ENCODE measurements at regions not wholly inside any gene's neighbourhood (a gene's known extent, or its start where the extent isn't known, plus 50 kb on each side); places are given as distances from the start of the nearest gene placed in this dataset.

DNA sequence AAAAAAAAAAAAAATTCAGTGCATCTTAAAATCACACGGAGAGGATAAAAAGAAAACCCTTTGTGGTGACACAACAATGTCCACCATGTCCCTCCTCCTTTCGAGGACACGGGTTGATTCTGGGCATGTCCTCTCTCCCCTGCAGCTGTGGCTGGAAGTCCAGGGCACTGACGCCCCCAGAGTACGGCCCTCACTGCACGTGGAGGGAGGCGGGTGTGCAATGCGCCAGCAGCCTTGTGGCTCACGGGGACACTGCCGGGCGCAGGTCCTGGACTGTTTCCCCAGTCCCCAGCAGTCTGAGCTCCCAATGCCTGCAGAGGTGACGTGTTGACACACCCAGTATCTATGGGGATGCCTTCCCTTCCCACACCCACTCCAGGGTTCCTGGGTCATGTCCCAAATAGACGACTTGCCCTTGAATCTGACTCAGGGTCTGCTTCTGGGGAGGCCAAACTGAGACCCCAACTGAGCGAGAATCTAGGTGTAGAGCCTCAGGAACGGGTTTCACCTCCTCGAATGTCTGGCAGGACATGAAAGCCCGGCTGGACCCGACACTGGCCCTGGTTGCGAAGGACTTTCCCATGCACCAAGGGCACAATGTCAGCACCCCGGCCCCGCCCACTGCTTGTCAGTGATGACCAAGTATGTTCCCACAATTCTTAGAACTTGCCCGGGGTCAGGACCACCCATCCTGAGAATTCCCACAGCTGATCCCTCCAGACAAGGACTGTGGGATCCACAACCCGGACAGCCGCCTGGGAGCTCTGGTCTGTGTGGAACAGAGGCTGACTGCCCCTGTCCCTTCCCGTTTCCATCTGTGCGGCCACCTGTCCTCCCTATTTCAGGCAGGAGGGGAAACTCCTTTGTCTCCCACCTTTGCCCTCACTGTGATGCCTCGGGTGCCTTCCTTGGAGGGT lies 425.1 kb upstream of the SULF2 start:
- Histone ChIP-seq H3K27me3 (no peaks in the 10 kb centered on the region), H3K36me3 (no peaks in the 10 kb centered on the region), H3K4me1 (no peaks in the 10 kb centered on the region), H3K4me3 (no peak overlapping the region), H3K27ac (no peak overlapping the region), H3K9me3 (no peaks in the 10 kb centered on the region)
- DNase-seq (ENCODE audit: low spot score in 2 of 2), result no peak
- TF ChIP-seq CTCF (IDR thresholded peaks at IDR 0.05), result no peak
- intact Hi-C loops (cut with DNase I), result no loop called here

- intact Hi-C loops (cut with DNase I), result no loop called here
- Histone ChIP-seq H3K27ac (no peak overlapping the region), H3K4me3 (no peak overlapping the region), H3K4me1 (no peaks in the 10 kb centered on the region), H3K27me3 (no peaks in the 10 kb centered on the region), H3K9me3 (no peaks in the 10 kb centered on the region), H3K36me3 (no peaks in the 10 kb centered on the region)
- DNase-seq (ENCODE audit: low spot score in 2 of 2), result no peak
- no peak for TF ChIP-seq CTCF (IDR thresholded peaks at IDR 0.05)
These were observed 423.8 kb upstream of the SULF2 start for GRCh38 chr20:48209102-48209501.

GRCh38 chr20:48208176-48208575 lies 422.9 kb upstream of the SULF2 start:
- no peaks in the 10 kb centered on the region for H3K4me1 ChIP-seq
- H3K9me3 ChIP-seq, result no peaks in the 10 kb centered on the region
- H3K36me3 ChIP-seq, result no peaks in the 10 kb centered on the region
- no peak for DNase-seq (ENCODE audit: low spot score in 2 of 2)
- no peaks in the 10 kb centered on the region for H3K27me3 ChIP-seq
- no peak overlapping the region for H3K27ac ChIP-seq
- H3K4me3 ChIP-seq, result no peak overlapping the region
- no peak for TF ChIP-seq CTCF (IDR thresholded peaks at IDR 0.05)
- intact Hi-C loops (cut with DNase I), result no loop called here

GRCh38 chr20:48207505-48207904 lies 422.2 kb upstream of the SULF2 start:
- Histone ChIP-seq H3K4me3 (no peak overlapping the region), H3K36me3 (no peaks in the 10 kb centered on the region), H3K27ac (no peak overlapping the region), H3K4me1 (no peaks in the 10 kb centered on the region), H3K27me3 (no peaks in the 10 kb centered on the region), H3K9me3 (no peaks in the 10 kb centered on the region)
- no peak for TF ChIP-seq CTCF (IDR thresholded peaks at IDR 0.05)
- DNase-seq (ENCODE audit: low spot score in 2 of 2), result no peak
- intact Hi-C loops (cut with DNase I), result no loop called here

DNA sequence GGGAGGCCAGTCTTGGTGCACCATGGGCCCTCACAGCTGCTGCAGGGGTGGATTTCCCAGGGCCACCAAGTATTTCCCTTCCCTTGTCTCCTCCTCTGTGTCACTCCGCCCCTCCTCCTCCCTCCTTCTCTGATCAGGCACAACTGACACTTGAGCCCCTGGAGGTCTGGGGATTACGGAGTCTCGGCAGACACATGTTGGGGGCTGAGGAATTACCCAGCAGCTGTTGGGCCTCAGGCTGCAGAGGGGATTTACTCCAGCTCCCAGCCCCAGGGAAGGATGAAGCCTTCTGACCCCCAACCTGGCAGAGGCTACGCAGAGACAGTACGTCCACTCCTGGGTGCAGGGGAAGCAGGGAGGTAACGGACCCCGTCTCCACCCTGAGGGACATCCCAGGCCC lies 420.5 kb upstream of the SULF2 start:
- no peaks in the 10 kb centered on the region for H3K4me1 ChIP-seq
- no peak for TF ChIP-seq CTCF (IDR thresholded peaks at IDR 0.05)
- H3K27me3 ChIP-seq, result no peaks in the 10 kb centered on the region
- intact Hi-C loops (cut with DNase I), result no loop called here
- DNase-seq (ENCODE audit: low spot score in 2 of 2), result no peak
- no peak overlapping the region for H3K4me3 ChIP-seq
- no peak overlapping the region for H3K27ac ChIP-seq
- H3K36me3 ChIP-seq, result no peaks in the 10 kb centered on the region
- no peaks in the 10 kb centered on the region for H3K9me3 ChIP-seq

Data from ascending aorta (tissue), 2 donors.